ENCODE measurements at regions not wholly inside any gene's neighbourhood (a gene's known extent, or its start where the extent isn't known, plus 50 kb on each side); places are given as distances from the start of the nearest gene placed in this dataset.

- Histone ChIP-seq H3K9me3 (ENCODE audit: low read depth) (no peaks in the 10 kb centered on the region), H3K27ac (no peak overlapping the region), H3K4me1 (ENCODE audit: low read depth) (no peaks in the 10 kb centered on the region), H3K36me3 (no peaks in the 10 kb centered on the region), H3K4me3 (no peak overlapping the region), H3K27me3 (no peaks in the 10 kb centered on the region)
- DNase-seq (ENCODE audit: low read depth in 1 of 2, low spot score in 1 of 2) = no peak
- TF ChIP-seq CTCF (IDR thresholded peaks at IDR 0.05; ENCODE audit: low read depth, low read length) = no peak
These were observed 448.6 kb downstream of the ZIC3 start for GRCh38 chrX:138014577-138014976.

GRCh38 chrX:138018145-138018799, 452.3 kb downstream of the ZIC3 start:
- no peaks in the 10 kb centered on the region for H3K9me3 ChIP-seq (ENCODE audit: low read depth)
- no peaks in the 10 kb centered on the region for H3K27me3 ChIP-seq
- H3K4me1 ChIP-seq (ENCODE audit: low read depth) = no peaks in the 10 kb centered on the region
- no peak for TF ChIP-seq CTCF (IDR thresholded peaks at IDR 0.05; ENCODE audit: low read depth, low read length)
- no peak overlapping the region for H3K27ac ChIP-seq
- no peak for DNase-seq (ENCODE audit: low read depth in 1 of 2, low spot score in 1 of 2)
- H3K36me3 ChIP-seq = no peaks in the 10 kb centered on the region
- no peak overlapping the region for H3K4me3 ChIP-seq

GRCh38 chrX:138020941-138021340, 455.0 kb downstream of the ZIC3 start:
- no peaks in the 10 kb centered on the region for H3K9me3 ChIP-seq (ENCODE audit: low read depth)
- H3K4me3 ChIP-seq = no peak overlapping the region
- H3K27me3 ChIP-seq = no peaks in the 10 kb centered on the region
- H3K27ac ChIP-seq = no peak overlapping the region
- H3K4me1 ChIP-seq (ENCODE audit: low read depth) = no peaks in the 10 kb centered on the region
- no peak for DNase-seq (ENCODE audit: low read depth in 1 of 2, low spot score in 1 of 2)
- TF ChIP-seq CTCF (IDR thresholded peaks at IDR 0.05; ENCODE audit: low read depth, low read length) = no peak
- H3K36me3 ChIP-seq = no peaks in the 10 kb centered on the region

GRCh38 chrX:138026211-138026610, 460.3 kb downstream of the ZIC3 start:
- H3K4me1 ChIP-seq (ENCODE audit: low read depth) = no peaks in the 10 kb centered on the region
- H3K27ac ChIP-seq = no peak overlapping the region
- H3K27me3 ChIP-seq = no peaks in the 10 kb centered on the region
- H3K36me3 ChIP-seq = no peaks in the 10 kb centered on the region
- DNase-seq (ENCODE audit: low read depth in 1 of 2, low spot score in 1 of 2) = peak in 1 of 2 donors; percentile 23
- H3K9me3 ChIP-seq (ENCODE audit: low read depth) = no peaks in the 10 kb centered on the region
- H3K4me3 ChIP-seq = no peak overlapping the region
- no peak for TF ChIP-seq CTCF (IDR thresholded peaks at IDR 0.05; ENCODE audit: low read depth, low read length)

- H3K27me3 ChIP-seq = no peaks in the 10 kb centered on the region
- no peaks in the 10 kb centered on the region for H3K36me3 ChIP-seq
- no peak overlapping the region for H3K27ac ChIP-seq
- no peak overlapping the region for H3K4me3 ChIP-seq
- no peak for DNase-seq (ENCODE audit: low read depth in 1 of 2, low spot score in 1 of 2)
- no peaks in the 10 kb centered on the region for H3K4me1 ChIP-seq (ENCODE audit: low read depth)
- H3K9me3 ChIP-seq (ENCODE audit: low read depth) = no peaks in the 10 kb centered on the region
- no peak for TF ChIP-seq CTCF (IDR thresholded peaks at IDR 0.05; ENCODE audit: low read depth, low read length)
These were observed 465.8 kb downstream of the ZIC3 start for GRCh38 chrX:138031715-138032114.

All from cardiac muscle cell (in vitro differentiated cells and primary cell).